COR-L47 (cell line): ENCODE measurements at regions not wholly inside any gene's neighbourhood (a gene's known extent, or its start where the extent isn't known, plus 50 kb on each side); places are given as distances from the start of the nearest gene placed in this dataset.
"Not testable (repeated sequence)": the region's sequence is repeated elsewhere in the genome, so short reads cannot be mapped to it uniquely, and the experiment has no call there.

Experiments used
- DNase-seq: peaks from one replicate; lab custom pipeline; 2025; lab: John Stamatoyannopoulos, UW

- DNase-seq = no peak
These were observed 403.0 kb upstream of the ASIC2 start for GRCh38 chr17:33696102-33696501.

GRCh38 chr17:33697557-33697956, 404.5 kb upstream of the ASIC2 start:
- DNase-seq = no peak

GRCh38 chr17:33701910-33702309, 408.8 kb upstream of the ASIC2 start:
- no peak for DNase-seq

GRCh38 chr17:33704856-33705255, 411.8 kb upstream of the ASIC2 start:
- no peak for DNase-seq

- DNase-seq = no peak
These were observed 416.8 kb upstream of the ASIC2 start for GRCh38 chr17:33709881-33710280.

- no peak for DNase-seq
These were observed 419.0 kb upstream of the ASIC2 start for GRCh38 chr17:33712120-33712519.

- no peak for DNase-seq
These were observed 423.9 kb upstream of the ASIC2 start for GRCh38 chr17:33716957-33717356.

- DNase-seq = not testable (repeated sequence)
These were observed 430.6 kb upstream of the ASIC2 start for GRCh38 chr17:33723736-33724135.

GRCh38 chr17:33725675-33726271, 432.7 kb upstream of the ASIC2 start:
- no peak for DNase-seq

GRCh38 chr17:33730131-33730530, 437.0 kb upstream of the ASIC2 start:
- DNase-seq = no peak

- no peak for DNase-seq
These were observed 439.0 kb upstream of the ASIC2 start for GRCh38 chr17:33732116-33732515.

GRCh38 chr17:33739714-33740113, 446.6 kb upstream of the ASIC2 start:
- no peak for DNase-seq

- DNase-seq = no peak
These were observed 452.1 kb upstream of the ASIC2 start for GRCh38 chr17:33745047-33745760.

GRCh38 chr17:33749171-33749570, 456.1 kb upstream of the ASIC2 start:
- no peak for DNase-seq

GRCh38 chr17:33750943-33751701, 458.0 kb upstream of the ASIC2 start:
- DNase-seq = peak; percentile 36

GRCh38 chr17:33751702-33752065, 458.6 kb upstream of the ASIC2 start:
- DNase-seq = no peak

GRCh38 chr17:33753452-33753851, 460.4 kb upstream of the ASIC2 start:
- DNase-seq = no peak

GRCh38 chr17:33756021-33756420, 462.9 kb upstream of the ASIC2 start:
- no peak for DNase-seq

GRCh38 chr17:33765871-33766270, 472.8 kb upstream of the ASIC2 start:
- DNase-seq = no peak

GRCh38 chr17:33766721-33767120, 473.6 kb upstream of the ASIC2 start:
- DNase-seq = no peak

GRCh38 chr17:33769066-33769465, 476.0 kb upstream of the ASIC2 start:
- no peak for DNase-seq

- DNase-seq = no peak
These were observed 478.8 kb upstream of the CCL2 start for GRCh38 chr17:33776304-33776703.

GRCh38 chr17:33776903-33777302, 478.2 kb upstream of the CCL2 start:
- DNase-seq = no peak
